ENCODE measurements at regions not wholly inside any gene's neighbourhood (a gene's known extent, or its start where the extent isn't known, plus 50 kb on each side); places are given as distances from the start of the nearest gene placed in this dataset.
"Not testable (repeated sequence)": the region's sequence is repeated elsewhere in the genome, so short reads cannot be mapped to it uniquely, and the experiment has no call there.

DNA sequence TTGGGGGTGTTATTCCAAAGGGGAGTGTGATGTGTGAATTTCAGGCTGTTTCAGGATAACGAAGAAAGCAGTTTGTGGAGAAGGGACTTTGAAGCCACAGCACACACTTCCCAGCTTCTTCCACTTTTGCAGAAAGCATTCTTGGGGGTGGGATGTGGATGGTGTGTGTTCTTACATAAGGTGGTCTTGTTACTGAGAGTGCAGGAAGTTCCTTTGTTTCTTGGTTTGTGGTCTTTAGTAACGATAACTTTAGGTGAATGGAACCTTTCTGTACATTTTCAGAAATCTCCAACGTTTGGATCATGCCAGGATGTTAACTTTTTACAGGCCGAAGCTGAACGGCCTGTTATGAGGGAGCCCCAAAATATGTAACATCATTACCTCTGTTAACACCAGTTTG lies 251.8 kb downstream of the KCNRG start:
- DNase-seq (ENCODE audit: low spot score) = no peak
- FAIRE-seq = no peak

DNA sequence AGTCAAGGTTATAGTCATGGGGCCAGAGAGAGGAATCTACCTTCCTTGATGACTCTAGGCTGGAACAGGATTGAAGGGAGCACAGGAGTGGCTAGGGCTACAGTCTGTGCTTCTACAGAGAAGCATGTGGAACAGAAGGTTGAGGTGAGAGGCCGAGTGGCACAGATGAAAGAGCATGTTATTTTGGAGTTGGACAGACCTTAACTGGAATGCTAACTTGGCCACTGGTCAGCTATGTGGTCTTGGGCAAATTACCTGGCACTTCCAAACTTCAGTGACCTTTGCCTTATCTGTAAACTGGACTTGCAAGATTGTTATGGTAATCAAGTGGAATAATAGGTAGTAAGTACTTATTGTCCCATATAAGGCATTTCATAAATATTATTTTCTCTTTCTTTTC lies 252.7 kb downstream of the KCNRG start:
- no peak for FAIRE-seq

DNA sequence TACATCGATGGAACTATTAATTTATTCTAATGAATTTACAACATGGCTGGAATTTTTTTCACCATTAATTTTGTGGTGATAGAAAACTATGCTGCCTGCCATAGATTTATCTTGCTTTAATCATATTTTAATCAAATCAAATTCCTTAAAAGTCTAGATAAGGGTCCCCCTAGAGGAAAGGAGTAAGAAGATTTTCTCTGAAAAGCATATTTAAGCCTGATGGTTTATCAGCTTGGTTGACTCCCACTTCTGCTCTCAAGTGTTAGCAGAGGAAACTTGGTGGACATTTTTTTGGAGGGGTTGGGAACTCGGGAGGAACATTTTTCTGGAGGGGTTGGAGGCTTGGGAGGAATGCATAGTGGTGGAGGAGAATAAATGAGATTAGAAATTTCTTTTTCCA lies 253.3 kb downstream of the KCNRG start:
- FAIRE-seq = no peak

More for the DNA sequence above, 252.7 kb downstream of the KCNRG start:
- DNase-seq (ENCODE audit: low spot score) = no peak

DNA sequence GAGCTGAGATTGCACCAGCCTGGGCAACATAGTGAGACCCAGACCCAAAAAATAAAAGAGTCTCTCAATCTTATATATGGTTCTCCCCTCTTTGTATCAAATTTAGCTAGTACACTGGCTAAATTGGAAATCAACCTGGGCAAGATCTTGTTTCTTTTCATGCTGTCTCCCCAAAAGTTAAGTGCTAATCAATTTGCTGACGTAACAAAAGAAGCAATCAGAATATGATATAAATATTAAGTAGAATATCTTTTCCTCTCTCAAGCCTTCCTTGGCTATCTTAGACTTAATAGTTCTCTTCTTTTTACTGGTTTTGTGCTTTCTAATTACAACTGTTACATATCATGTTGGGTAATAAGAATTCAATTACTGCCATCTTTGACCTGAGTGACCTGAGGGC lies 258.9 kb downstream of the KCNRG start:
- FAIRE-seq (no peak), DNase-seq (ENCODE audit: low spot score) (no peak)

More for the DNA sequence above, 253.3 kb downstream of the KCNRG start:
- DNase-seq (ENCODE audit: low spot score) = no peak

DNA sequence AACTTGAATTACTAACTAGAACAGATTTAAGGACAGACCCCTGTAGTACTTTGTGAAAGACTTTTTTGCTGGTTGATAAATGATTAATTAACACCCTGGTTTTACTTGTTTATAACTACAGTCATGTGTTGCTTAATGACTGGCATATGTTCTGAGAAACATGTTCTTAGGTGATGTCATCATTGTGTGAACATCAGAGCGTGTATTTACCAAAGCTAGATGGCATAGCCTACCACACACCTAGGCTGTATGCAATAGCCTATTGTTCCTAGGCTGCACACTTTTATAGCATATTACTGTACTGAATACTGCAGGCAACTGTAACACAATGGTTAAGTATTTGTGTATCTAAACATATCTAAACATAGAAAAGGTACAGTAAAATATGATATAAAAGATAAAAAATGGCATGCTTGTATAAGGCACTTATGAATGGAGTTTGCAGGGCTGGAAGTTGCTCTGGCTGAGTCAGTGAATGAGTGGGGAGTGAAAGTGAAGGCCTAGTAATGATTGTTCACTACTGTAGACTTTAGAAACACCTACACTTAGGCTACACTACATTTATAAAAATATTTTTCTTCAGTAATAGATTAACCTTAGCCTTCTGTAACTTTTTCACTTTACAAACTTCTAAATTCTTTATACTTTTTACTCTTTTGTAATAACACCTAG lies 260.3 kb downstream of the KCNRG start:
- DNase-seq (ENCODE audit: low spot score) = no peak
- FAIRE-seq = no peak

DNA sequence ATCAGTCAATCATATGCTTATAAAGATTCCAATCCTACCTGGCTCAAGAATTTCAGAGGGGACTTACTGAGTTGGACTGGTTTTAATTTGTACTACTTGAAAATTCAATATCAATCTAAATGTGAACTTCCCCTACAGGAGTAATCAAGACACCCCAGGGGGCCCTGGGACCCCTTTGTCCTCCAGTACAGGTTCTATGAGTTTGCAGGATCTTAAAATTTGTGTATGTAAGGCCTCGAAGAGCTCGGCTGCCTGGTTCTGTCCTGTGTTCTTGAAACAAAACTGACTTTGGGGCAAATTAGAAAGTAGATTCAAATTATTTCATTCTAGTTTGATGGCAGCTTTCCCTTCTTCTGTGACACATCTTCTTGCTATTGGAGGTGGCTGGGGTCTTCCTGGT lies 261.3 kb downstream of the KCNRG start:
- FAIRE-seq (no peak), DNase-seq (ENCODE audit: low spot score) (no peak)

DNA sequence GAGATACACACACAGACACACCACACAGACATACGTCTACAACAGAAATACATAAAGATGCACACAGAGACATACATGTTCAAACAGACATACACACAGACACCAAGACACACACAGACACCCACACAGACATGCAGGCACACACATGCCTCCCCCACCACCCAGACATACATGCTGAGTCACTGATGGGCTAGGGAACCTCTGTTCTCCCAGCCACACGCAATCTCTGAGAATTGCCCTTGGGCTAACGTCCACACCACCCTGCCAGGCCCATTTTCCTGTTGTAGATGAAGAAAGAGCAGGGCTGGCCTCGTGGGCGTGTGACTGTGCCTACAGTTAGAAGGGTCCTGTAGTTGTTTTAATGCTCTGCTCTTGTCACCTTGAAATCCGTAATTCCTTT lies 261.9 kb downstream of the KCNRG start:
- DNase-seq (ENCODE audit: low spot score) (no peak), FAIRE-seq (no peak)

DNA sequence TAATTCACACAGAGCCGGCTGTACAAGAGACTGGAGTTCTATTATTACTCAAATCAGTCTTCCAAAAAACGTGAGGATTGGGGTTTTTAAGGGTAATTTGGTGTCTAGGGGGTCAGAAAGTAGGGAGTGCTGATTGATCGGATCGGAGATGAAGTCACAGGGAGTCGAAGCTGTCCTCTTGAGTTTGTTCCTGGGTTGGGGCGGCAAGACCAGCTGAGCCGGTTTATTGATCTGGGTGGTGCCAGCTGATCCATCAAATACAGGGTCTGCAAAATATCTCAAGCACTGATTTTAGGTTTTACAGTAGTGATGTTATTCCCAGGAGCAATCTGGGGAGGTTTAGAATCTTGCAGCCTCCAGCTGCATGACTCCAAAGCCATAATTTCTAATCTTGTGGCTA lies 262.7 kb downstream of the KCNRG start:
- no peak for DNase-seq (ENCODE audit: low spot score)
- FAIRE-seq = no peak

DNA sequence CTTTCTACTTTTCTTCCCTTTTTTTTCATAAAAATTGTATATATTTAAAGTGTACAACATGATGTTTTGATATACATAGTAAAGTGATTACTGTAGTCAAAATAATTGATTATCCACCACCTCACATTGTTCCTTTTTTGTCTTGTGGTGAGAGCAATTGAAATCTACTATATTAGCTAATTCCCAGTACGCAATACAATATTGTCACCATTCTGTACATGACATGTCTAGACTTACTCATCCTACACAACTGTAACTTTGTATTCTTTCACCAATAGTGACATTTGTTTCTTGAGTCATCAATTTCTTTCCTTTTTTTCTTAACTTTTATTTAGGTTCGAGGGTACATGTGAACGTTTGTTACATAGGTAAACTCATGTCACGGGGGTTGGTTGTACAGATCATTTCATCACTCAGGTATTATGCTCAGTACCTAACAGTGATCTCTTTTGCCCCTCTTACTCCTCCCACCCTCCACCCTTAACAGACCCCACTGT lies 265.2 kb downstream of the KCNRG start:
- FAIRE-seq = no peak
- no peak for DNase-seq (ENCODE audit: low spot score)

DNA sequence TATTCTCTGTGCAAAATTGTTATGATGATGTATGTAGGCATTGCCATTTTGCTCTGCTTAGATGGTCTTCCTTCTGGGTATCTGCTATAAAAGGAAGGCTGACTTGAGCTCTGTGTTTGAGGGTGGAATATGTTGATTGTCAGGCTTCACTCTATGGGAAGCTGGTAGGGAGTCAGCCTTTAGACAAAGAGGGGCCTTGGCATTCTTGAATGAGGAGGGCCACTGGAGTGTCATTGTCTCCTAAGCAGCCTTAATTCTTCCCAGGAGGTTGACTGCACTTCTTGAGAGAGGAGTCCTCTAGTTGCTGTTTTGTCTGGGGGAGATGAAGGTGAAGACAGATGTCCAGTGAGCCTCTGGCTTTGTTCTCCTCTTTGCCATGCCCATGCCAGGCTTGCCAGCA lies 266.8 kb downstream of the KCNRG start:
- FAIRE-seq (no peak), DNase-seq (ENCODE audit: low spot score) (no peak)

DNA sequence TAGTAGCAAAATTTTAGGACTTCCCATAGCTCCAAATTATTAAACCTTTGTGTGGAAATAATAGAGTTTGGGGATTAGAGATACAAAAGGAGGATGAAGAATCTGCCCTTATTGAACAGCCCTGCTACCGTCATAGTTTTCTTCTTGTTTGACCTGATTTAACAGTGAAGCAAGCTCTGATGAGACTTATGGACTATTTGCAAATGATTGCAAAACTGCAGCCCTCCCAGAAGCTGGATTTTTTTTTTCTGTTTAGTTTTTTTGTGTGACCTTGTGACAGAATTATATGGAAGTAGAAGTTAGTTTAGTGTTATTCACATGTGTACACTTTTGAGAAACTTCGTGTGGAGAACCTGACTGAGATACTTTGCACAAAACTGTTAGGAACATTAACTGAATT lies 267.8 kb downstream of the KCNRG start:
- FAIRE-seq (no peak), DNase-seq (ENCODE audit: low spot score) (no peak)

DNA sequence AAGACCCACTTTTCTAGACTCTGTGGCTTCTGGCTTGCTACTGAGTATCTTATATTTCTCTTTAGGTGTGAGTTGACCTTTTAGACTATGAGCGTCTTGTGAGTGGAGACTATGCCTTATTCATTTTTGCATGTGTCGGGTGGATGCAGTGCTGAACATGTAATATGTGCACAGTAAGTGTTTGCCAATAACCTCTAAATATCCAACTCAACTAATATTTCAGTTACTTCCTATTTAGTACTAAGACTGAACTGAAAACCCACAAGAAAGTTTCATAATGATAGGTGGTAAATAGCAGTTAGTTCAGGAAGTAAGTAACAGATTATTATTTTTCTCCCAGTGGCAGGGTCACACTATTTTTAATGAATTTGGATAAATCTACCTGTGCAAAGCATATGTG lies 269.3 kb downstream of the KCNRG start:
- DNase-seq (ENCODE audit: low spot score) (no peak), FAIRE-seq (no peak)

DNA sequence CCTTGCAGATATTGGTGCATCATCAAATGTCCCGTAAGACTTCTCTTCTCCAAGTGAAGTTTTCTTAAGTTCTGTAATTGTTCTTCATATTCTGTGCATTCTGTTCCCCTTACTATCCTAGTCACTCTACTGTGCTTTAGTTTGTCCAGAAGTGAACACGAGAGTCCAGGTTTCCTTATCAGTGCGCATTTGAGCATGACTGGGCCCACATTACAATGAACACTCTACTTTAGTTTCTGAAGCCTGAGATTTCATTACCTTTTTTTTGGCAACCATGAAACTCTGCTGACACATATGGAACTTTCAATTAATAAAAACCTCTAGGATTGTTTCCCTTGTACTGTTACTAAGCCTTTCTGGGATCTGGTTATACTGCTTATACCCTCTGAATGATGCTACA lies 270.0 kb downstream of the KCNRG start:
- FAIRE-seq (no peak), DNase-seq (ENCODE audit: low spot score) (no peak)

DNA sequence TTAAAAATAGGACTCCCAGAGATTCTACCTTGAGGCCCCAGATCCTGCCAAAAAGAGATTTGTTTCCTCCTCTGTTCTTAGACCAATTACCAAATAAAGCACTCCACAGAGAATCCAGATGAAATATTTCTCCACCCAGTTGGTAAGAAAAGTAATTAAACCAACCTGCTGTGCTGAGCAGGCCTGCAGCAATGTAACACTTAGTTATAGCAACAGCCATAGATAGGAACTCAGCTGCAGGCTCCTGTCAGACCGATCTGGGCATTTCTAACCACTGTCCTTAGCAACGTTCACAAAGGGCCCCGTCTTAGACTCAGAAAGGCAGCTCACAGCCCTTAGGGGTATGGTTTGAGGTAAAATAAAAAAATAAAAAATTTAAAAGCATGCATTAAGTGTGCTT lies 271.1 kb downstream of the KCNRG start:
- no peak for FAIRE-seq
- no peak for DNase-seq (ENCODE audit: low spot score)

DNA sequence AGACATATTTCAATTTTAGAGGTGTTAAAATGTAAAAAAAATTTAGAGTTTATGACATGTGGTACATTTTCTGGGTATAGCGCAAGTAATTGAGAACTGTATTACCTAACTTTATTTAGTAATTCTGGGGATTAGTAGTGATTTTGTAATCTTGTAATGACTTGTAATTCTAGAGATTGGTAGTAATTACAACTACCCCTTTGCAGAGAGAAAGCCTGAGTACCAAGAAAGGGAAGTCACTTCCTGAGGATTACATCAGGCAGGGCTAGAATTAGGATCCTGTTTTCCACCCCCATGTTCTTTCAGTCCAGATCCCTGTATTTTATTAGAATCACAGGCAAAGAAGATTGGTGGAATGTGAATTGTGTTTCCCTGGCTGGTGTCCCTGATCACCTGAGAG lies 274.9 kb downstream of the KCNRG start:
- DNase-seq (ENCODE audit: low spot score) = no peak
- FAIRE-seq = no peak

DNA sequence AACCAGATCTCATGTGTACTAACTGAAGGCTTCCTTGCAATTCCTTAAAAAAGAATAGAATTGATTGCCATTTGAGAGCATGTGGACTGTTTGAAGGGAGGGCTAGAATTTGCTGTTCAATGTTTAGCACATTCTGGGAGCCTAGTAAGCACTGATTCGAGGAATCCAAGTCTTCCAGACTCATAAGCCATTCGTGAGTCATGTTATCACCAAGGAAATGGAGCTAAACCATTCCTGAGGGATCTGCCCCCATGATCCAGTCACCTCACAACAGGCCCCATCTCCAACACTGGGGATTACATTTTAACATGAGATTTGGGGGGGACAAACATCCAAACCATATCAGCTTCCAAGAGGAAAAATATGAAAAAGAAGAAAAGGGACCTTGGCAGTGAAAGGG lies 276.4 kb downstream of the KCNRG start:
- no peak for FAIRE-seq

DNA sequence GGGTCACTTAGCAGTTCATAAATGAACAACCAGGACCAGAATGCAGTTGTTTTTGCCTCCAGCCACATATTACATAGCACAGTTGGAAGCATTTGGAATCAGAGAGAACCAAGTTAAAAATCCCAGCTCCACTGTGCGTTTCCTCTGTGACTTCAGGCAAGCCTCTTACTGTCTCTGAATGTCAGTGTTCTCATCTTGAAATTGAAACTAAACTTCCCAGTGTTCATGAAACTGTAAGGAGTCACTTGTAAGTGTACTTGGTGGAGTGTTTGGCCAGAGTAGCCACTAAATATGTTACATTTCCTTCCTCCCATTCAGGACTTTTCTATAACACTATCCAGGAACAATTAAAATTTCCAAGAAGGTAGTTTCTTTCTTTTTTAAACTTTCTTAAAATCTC lies 276.8 kb downstream of the KCNRG start:
- FAIRE-seq (no peak), DNase-seq (ENCODE audit: low spot score) (no peak)

More for the DNA sequence above, 276.4 kb downstream of the KCNRG start:
- no peak for DNase-seq (ENCODE audit: low spot score)

DNA sequence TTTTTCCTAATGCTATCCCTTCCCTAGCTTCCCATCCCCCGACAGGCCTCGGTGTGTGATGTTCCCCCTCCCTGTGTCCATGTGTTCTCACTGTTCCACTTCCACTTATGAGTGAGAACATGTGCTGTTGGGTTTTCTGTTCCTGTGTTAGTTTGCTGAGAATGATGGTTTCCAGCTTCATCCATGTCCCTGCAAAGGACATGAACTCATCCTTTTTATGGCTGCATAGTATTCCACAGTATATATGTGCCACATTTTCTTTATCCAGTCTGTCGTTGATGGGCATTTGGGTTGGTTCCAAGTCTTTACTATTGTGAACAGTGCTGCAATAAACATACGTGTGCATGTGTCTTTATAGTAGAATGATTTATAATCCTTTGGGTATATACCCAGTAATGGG lies 279.2 kb downstream of the KCNRG start:
- FAIRE-seq; DNase-seq (ENCODE audit: low spot score): not testable (repeated sequence)

DNA sequence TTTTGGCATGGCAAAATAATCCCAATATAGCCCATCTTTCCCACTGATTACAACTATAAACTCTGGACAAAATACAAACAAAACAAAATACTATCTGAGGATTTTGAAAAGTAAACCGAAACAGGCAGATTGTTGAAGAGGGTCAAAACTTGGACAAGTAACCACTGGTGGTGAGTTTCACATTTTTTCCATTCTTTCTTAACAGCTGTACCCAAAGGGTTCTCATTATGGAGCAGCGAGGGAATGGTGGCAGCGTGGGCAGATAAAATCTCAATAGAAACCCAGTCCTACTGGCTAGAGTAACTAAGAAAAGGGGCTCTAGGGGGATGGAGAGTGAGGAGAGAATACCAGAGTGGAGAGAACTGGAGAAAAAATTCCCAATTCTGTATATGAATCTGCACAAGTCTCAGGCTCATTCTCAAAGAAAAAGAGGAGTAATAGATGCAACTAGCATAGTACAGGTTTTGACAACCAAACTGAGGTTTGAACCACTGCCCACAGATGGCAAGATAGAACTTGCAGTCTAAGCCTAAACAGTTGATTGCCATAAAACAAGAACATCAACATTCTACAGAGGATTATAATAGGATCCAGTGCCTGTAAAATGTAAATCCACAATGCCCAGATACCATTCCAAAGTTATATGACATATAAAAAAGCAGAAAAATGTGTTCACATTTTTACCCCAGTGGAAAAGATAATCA lies 284.5 kb downstream of the KCNRG start:
- no peak for FAIRE-seq

DNA sequence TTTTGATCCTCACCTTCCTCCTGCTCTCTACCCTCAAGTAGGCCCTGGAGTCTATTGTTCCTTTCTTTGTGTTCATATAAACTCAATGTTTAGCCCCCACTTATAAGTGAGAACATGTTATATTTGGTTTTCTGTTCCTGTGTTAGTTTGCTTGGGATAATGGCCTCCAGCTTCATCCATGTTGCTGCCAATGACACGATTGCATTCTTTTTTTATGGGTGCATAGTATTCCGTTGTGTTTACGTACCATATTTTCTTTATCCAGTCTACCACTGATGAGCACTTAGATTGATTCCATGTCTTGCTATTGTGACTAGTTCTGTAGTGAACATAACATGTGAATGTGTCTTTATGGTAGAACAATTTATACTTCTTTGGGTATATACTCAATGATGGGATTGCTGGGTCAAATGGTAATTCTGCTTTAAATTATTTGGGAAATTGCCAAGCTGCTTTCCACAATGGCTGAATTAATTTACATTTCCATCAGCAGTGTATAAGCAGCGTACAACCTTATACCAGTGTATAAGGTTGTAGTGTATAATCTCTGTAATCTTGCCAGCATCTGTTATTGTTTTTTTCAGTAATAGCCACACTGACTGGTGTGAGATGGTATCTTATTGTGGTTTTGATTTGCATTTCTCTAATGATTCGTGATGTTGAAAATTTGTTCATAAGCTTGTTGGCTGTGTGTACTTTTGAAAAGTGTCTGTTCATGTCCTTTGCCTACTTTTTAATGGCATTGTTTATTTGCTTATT lies 288.9 kb downstream of the KCNRG start:
- DNase-seq (ENCODE audit: low spot score) (no peak), FAIRE-seq (no peak)

More for the DNA sequence above, 284.5 kb downstream of the KCNRG start:
- DNase-seq (ENCODE audit: low spot score) = no peak

DNA sequence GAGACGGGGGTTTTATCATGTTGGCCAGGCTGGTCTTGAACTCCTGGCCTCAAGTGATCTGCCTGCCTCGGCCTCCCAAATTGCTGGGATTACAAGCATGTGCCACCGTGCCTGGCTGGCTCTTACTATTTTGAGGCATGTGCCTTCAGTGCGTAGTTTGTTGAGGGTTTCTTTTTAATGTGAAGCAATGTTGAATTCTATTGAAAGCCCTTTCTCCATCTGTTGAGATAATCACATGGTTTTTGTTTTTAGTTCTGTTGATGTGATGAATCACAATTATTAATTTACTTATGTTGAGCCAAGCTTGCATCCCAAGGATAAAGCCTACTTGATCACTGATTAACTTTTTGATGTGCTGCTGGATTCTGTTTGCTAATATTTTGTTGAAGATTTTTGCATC lies 290.9 kb downstream of the KCNRG start:
- FAIRE-seq (no peak), DNase-seq (ENCODE audit: low spot score) (no peak)

DNA sequence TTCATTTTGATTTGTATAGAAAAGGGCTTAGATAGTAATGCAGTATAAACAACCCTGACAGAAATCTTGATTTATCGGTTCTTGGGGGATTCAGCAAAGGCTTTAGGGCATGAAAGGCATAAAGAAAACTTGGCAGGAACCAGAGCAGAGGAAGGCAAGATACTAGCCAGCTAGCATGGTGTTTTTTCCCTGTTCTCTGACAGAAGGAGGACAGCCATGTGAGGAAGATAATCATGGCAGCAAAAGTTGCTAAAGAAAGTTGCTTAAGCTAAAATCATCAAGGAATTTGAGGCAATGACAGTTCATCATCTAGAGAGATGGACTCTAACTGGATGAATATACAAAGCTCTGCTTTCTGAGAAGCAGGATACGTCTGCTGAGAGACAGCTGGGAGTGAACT lies 294.1 kb downstream of the KCNRG start:
- FAIRE-seq = no peak
- DNase-seq (ENCODE audit: low spot score) = no peak
